ENCODE measurements at regions not wholly inside any gene's neighbourhood (a gene's known extent, or its start where the extent isn't known, plus 50 kb on each side); places are given as distances from the start of the nearest gene placed in this dataset.

DNA sequence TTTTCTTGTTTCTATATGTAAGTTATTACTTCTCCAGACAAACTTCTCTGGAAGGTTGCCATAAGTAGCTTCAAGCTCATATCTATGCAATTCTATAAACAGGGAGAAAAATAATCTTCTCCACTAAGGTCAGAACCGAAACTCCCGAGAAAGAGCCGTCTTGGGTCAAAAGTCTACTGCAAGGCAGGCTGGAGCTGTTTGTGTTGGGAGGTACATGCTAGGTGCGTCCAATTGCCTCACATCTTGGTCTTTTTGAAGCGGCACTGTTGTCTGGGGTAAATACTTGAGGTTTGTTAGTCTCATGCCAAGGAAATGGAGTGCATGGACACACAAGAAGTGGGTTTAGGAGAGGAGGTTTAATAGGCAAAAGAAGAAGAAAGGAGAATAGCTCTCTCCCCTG, 674.7 kb upstream of the TMEM132C start:
- POLR2A ChIA-PET (ENCODE audit: low non-redundant PET), result no interaction called here
- H3K27ac ChIP-seq, result no peak overlapping the region
- CTCF ChIA-PET, result no interaction called here
- TF ChIP-seq, protein P1, sequence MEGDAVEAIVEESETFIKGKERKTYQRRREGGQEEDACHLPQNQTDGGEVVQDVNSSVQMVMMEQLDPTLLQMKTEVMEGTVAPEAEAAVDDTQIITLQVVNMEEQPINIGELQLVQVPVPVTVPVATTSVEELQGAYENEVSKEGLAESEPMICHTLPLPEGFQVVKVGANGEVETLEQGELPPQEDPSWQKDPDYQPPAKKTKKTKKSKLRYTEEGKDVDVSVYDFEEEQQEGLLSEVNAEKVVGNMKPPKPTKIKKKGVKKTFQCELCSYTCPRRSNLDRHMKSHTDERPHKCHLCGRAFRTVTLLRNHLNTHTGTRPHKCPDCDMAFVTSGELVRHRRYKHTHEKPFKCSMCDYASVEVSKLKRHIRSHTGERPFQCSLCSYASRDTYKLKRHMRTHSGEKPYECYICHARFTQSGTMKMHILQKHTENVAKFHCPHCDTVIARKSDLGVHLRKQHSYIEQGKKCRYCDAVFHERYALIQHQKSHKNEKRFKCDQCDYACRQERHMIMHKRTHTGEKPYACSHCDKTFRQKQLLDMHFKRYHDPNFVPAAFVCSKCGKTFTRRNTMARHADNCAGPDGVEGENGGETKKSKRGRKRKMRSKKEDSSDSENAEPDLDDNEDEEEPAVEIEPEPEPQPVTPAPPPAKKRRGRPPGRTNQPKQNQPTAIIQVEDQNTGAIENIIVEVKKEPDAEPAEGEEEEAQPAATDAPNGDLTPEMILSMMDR (conservative IDR thresholded peaks at IDR 0.05; ENCODE audit: low read depth), result no peak
- DNase-seq (ENCODE audit: low spot score), result no peak

DNA sequence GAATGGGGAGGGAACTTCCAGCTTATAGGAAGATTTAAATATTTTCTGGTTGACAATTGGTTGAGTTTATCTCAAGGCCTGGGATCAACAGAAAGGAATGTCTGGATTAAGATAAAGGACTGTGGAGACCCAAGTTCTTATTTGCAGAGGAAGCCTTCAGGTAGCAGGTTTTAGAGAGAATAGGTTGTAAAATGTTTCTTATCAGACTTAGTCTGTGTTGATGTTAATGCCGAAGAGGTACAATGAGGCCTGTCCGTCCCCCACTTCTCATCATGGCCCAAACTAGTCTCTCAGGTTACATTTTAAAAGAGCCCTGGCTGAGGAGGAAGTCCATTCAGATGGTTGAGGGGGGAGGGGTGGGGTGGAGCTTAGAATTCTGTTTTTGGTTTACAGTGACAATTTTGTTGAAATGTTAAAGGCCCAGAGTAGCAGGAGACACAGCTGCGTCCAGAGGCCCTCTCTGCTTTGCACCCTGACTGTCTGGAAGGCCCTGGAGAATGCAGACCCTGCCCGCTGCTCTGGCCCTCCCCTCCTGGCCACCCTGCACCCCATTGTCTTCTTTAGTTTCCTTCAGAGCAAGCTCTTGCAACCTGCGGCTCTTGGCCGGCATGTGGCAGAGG, 672.5 kb upstream of the TMEM132C start:
- TF ChIP-seq, protein P1 (conservative IDR thresholded peaks at IDR 0.05; ENCODE audit: low read depth), result no peak
- no peak overlapping the region for H3K27ac ChIP-seq
- CTCF ChIA-PET, result no interaction called here

DNA sequence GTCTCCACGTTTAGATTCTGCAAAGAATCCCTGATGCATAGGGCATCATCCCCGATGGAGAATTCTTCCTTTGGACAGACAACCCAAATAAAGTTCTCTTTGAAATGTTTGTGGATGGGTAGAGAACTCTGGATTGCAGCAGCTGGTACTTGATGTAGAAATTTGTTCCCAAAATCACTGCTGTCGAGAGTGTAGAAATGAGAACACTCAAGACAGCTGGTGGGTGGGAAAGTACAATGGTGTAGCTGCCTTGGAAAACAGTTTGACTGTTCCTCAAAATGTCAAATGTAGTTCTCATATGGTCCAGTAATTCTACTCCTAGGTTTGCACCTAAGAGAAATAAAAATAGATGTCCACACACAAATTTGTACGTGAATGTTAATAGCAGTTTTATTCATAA, 671.5 kb upstream of the TMEM132C start:
- ChIA-PET CTCF (no interaction called here), POLR2A (ENCODE audit: low non-redundant PET) (no interaction called here)
- TF ChIP-seq, protein P1 (conservative IDR thresholded peaks at IDR 0.05; ENCODE audit: low read depth), result no peak
- DNase-seq (ENCODE audit: low spot score), result no peak
- H3K27ac ChIP-seq, result no peak overlapping the region

More for the DNA sequence above, 672.5 kb upstream of the TMEM132C start:
- no peak for DNase-seq (ENCODE audit: low spot score)
- POLR2A ChIA-PET (ENCODE audit: low non-redundant PET), result interaction anchor here (0.6 kb wide), 1 partner anchor 12 kb away, joined by 3 read pairs; no protein-coding TSS in a partner anchor

DNA sequence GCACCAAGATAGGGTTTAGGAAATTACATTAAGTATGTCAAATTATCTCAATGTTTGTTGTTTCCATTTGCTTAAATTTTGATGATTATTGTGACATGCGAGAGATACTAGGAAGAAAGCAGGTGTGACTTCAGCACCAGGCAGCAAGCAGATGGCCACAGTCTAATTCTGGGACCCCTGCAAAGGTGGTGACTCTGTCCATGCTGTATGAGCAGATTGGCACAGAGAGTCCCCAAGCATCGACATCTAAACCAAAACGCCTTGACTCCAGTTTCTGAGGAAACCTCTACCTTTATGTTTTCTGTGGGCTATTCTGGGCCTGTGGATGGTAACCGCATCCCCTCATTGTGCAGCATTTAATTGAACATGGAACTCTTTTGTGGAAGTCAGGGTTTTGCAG, 670.1 kb upstream of the TMEM132C start:
- DNase-seq (ENCODE audit: low spot score), result no peak
- CTCF ChIA-PET, result no interaction called here
- POLR2A ChIA-PET (ENCODE audit: low non-redundant PET), result no interaction called here
- TF ChIP-seq, protein P1 (conservative IDR thresholded peaks at IDR 0.05; ENCODE audit: low read depth), result no peak
- no peak overlapping the region for H3K27ac ChIP-seq

DNA sequence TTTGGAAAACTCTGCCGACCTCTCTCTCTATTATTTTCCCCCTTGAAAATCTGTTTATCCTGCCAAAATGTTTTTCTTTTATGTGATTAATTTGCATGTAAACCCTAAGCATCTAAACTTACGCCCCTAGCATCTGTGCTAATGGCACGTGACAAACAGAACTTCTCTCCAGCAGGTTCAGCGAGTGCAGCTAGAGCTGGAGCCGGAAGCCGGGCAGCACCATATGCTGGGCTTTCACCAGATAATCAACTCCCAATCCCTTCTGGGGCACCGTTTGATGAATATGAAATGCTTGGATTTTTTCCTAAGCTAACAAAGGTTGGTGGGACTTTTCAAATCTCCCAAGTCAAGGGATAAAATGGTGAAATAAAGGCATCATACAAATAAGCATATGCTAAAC, 667.5 kb upstream of the TMEM132C start:
- POLR2A ChIA-PET (ENCODE audit: low non-redundant PET), result no interaction called here
- TF ChIP-seq, protein P1 (conservative IDR thresholded peaks at IDR 0.05; ENCODE audit: low read depth), result no peak

DNA sequence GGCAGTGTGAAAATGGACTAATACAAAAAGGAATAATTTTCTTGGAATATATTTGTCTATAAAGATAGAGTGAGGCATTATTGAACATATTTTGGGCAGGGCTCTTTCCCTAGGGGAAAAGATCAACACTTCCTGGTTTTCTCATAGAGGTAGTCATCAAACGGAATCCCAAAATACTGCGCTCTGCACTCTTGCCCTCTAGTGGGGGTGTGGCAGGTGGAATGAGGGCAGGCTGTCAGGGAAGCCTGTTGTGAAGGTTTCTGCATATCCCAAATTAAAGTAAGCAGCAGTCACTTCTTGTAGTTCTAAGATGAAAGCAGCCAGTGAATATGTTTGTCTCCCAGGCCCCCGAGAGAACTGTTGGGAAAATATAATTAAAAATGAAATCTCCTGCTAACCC, 666.8 kb upstream of the TMEM132C start:
- TF ChIP-seq, protein P1 (conservative IDR thresholded peaks at IDR 0.05; ENCODE audit: low read depth), result no peak
- H3K27ac ChIP-seq, result no peak overlapping the region
- DNase-seq (ENCODE audit: low spot score), result peak; percentile 5
- CTCF ChIA-PET, result no interaction called here
- POLR2A ChIA-PET (ENCODE audit: low non-redundant PET), result no interaction called here

More for the DNA sequence above, 667.5 kb upstream of the TMEM132C start:
- CTCF ChIA-PET, result no interaction called here
- H3K27ac ChIP-seq, result no peak overlapping the region
- DNase-seq (ENCODE audit: low spot score), result no peak

Measured in RWPE1 (cell line).